ENCODE measurements at regions not wholly inside any gene's neighbourhood (a gene's known extent, or its start where the extent isn't known, plus 50 kb on each side); places are given as distances from the start of the nearest gene placed in this dataset.

GRCh38 chr12:3362737-3363136 is 128.3 kb upstream of the PRMT8 start:
- DNase-seq (ENCODE audit: low read depth in 1 of 2, low spot score in 1 of 2), result no peak
- no peak for TF ChIP-seq POLR2AphosphoS5 (IDR thresholded peaks at IDR 0.05; ENCODE audit: low read depth)
- no peak for TF ChIP-seq CTCF (IDR thresholded peaks at IDR 0.05; ENCODE audit: insufficient read depth, low read length)
- no peak for TF ChIP-seq REST (IDR thresholded peaks at IDR 0.05; ENCODE audit: insufficient replicate concordance, low read depth)
- TF ChIP-seq GABPA (IDR thresholded peaks at IDR 0.05; ENCODE audit: low read depth), result no peak
- TF ChIP-seq SPI1 (IDR thresholded peaks at IDR 0.05; ENCODE audit: borderline replicate concordance, low read depth), result no peak
- Histone ChIP-seq H3K27me3 (ENCODE audit: insufficient read depth, poor library complexity, severe bottlenecking) (peaks cover 27% of the 10 kb centered on the region), H3K4me3 (replicated peaks; ENCODE audit: insufficient read depth, low read length) (no peak overlapping the region), H3K27ac (replicated peaks) (no peak overlapping the region)

GRCh38 chr12:3363608-3364007 is 127.4 kb upstream of the PRMT8 start:
- Histone ChIP-seq H3K27me3 (ENCODE audit: insufficient read depth, poor library complexity, severe bottlenecking) (peaks cover 30% of the 10 kb centered on the region), H3K27ac (replicated peaks) (no peak overlapping the region), H3K4me3 (replicated peaks; ENCODE audit: insufficient read depth, low read length) (no peak overlapping the region)
- TF ChIP-seq GABPA (IDR thresholded peaks at IDR 0.05; ENCODE audit: low read depth), result no peak
- TF ChIP-seq SPI1 (IDR thresholded peaks at IDR 0.05; ENCODE audit: borderline replicate concordance, low read depth), result no peak
- DNase-seq (ENCODE audit: low read depth in 1 of 2, low spot score in 1 of 2), result peak in 1 of 2 experiments; percentile 61

- no peak for DNase-seq (ENCODE audit: low read depth in 1 of 2, low spot score in 1 of 2)
- peaks cover 33% of the 10 kb centered on the region for H3K27me3 ChIP-seq (ENCODE audit: insufficient read depth, poor library complexity, severe bottlenecking)
These were observed 126.8 kb upstream of the PRMT8 start for GRCh38 chr12:3364226-3364625.

More at GRCh38 chr12:3364226-3364625, 126.8 kb upstream of the PRMT8 start:
- no peak overlapping the region for H3K4me3 ChIP-seq (replicated peaks; ENCODE audit: insufficient read depth, low read length)
- H3K27ac ChIP-seq (replicated peaks), result no peak overlapping the region
- TF ChIP-seq GABPA (IDR thresholded peaks at IDR 0.05; ENCODE audit: low read depth), result no peak
- TF ChIP-seq POLR2AphosphoS5 (IDR thresholded peaks at IDR 0.05; ENCODE audit: low read depth), result no peak
- TF ChIP-seq SPI1 (IDR thresholded peaks at IDR 0.05; ENCODE audit: borderline replicate concordance, low read depth), result no peak
- no peak for TF ChIP-seq REST (IDR thresholded peaks at IDR 0.05; ENCODE audit: insufficient replicate concordance, low read depth)
- no peak for TF ChIP-seq CTCF (IDR thresholded peaks at IDR 0.05; ENCODE audit: insufficient read depth, low read length)

Data from HL-60 (cell line).